Neural cell (in vitro differentiated cells): ENCODE measurements at regions not wholly inside any gene's neighbourhood (a gene's known extent, or its start where the extent isn't known, plus 50 kb on each side); places are given as distances from the start of the nearest gene placed in this dataset.
A peak's percentile ranks its signal among the peaks of the same experiment; 100 is the strongest.

ENCODE experiments used
- H2AFZ ChIP-seq: fragments of 200-600, 300-800 bp; sonication (generic), shearing (Covaris generic); 2 replicates; pipeline ENCODE4 v1.6.0; 2014; ENCODE audit warnings: low read depth, mild to moderate bottlenecking, antibody characterized with exemption, low read length, moderate library complexity
- H3F3A ChIP-seq: fragments of 200-600 bp; shearing (Covaris generic); 2 replicates; pipeline ENCODE4 v1.6.1; 2016; ENCODE audit warnings: mild to moderate bottlenecking, moderate library complexity, mixed read lengths, antibody characterized with exemption, low read length; ENCODE audit not compliant: insufficient read depth, poor library complexity, severe bottlenecking
- H3K27ac ChIP-seq: fragments of 200-600, 300-800 bp; sonication (generic), shearing (Covaris generic); 2 replicates; pipeline ENCODE4 v1.5.1; 2014; ENCODE audit warnings: mild to moderate bottlenecking, low read length, moderate library complexity
- H3K27me3 ChIP-seq: fragments of 300-800, 200-600 bp; sonication (generic), shearing (Covaris generic); 2 replicates; pipeline ENCODE4 v1.6.0; 2014; ENCODE audit warnings: mild to moderate bottlenecking, low read depth, low read length, moderate library complexity; ENCODE audit not compliant: insufficient read depth
- H3K36me3 ChIP-seq: fragments of 300-800, 200-600 bp; sonication (generic), shearing (Covaris generic); 2 replicates; pipeline ENCODE4 v1.5.1; 2014; ENCODE audit warnings: mild to moderate bottlenecking, antibody characterized with exemption, low read length, moderate library complexity; ENCODE audit not compliant: insufficient read depth
- H3K4me2 ChIP-seq: fragments of 300-800, 200-600 bp; sonication (generic), shearing (Covaris generic); 2 replicates; pipeline ENCODE4 v1.6.0; 2014; ENCODE audit warnings: mild to moderate bottlenecking, low read length
- H3K4me3 ChIP-seq: fragments of 300-800, 200-600 bp; sonication (generic), shearing (Covaris generic); 2 replicates; pipeline ENCODE4 v1.5.1; 2014; ENCODE audit warnings: mild to moderate bottlenecking, low read length, moderate library complexity
- H3K79me2 ChIP-seq: fragments of 200-600 bp; shearing (Covaris generic); replicated peaks from 2 replicates; pipeline ENCODE4 v1.6.0; 2014; ENCODE audit warnings: mild to moderate bottlenecking, low read length, moderate library complexity; ENCODE audit not compliant: insufficient read depth
- H3K9ac ChIP-seq: fragments of 300-800, 200-600 bp; sonication (generic), shearing (Covaris generic); 2 replicates; pipeline ENCODE4 v1.6.1; 2016; ENCODE audit warnings: mild to moderate bottlenecking, low read length, mixed read lengths
- H3K9me2 ChIP-seq: fragments of 200-600 bp; shearing (Covaris generic); 2 replicates; pipeline ENCODE4 v1.6.1; 2016; ENCODE audit warnings: mild to moderate bottlenecking, low read length, mixed read lengths; ENCODE audit not compliant: insufficient read depth
- H3K9me3 ChIP-seq: fragments of 200-600, 300-800 bp; sonication (generic), shearing (Covaris generic); 2 replicates; pipeline ENCODE4 v1.6.1; 2016; ENCODE audit warnings: mild to moderate bottlenecking, mixed run types, low read length, moderate library complexity, mixed read lengths
- H4K20me1 ChIP-seq: fragments of 200-600 bp; shearing (Covaris generic); 2 replicates; pipeline ENCODE4 v1.6.1; 2016; ENCODE audit warnings: mild to moderate bottlenecking, mixed run types; ENCODE audit not compliant: insufficient read depth
- CTCF ChIP-seq: fragments of 450-650 bp; IDR thresholded peaks from 2 replicates; pipeline ENCODE4 v1.5.1; 2014; ENCODE audit warnings: antibody characterized with exemption, mild to moderate bottlenecking, moderate library complexity; ENCODE audit not compliant: poor library complexity, severe bottlenecking
- EP300 ChIP-seq: fragments of 450-650 bp; conservative IDR thresholded peaks from 2 replicates; pipeline ENCODE4 v1.6.1; 2014; ENCODE audit warnings: antibody characterized with exemption, mild to moderate bottlenecking, moderate library complexity; ENCODE audit not compliant: poor library complexity, severe bottlenecking
- EZH2 ChIP-seq: fragments of 200-600, 300-800 bp; shearing (Covaris generic), sonication (generic); IDR thresholded peaks from 2 replicates; pipeline ENCODE4 v1.6.1; 2014; ENCODE audit warnings: antibody characterized with exemption, low read length, borderline replicate concordance, mild to moderate bottlenecking; ENCODE audit not compliant: insufficient read depth, poor library complexity, severe bottlenecking
- MXI1 ChIP-seq: fragments of 450-650 bp; conservative IDR thresholded peaks from 2 replicates; pipeline ENCODE4 v1.6.1; 2014; ENCODE audit warnings: antibody characterized with exemption, mild to moderate bottlenecking; ENCODE audit not compliant: poor library complexity, severe bottlenecking
- POLR2AphosphoS5 ChIP-seq: IDR thresholded peaks from 2 replicates; pipeline ENCODE4 v1.6.1; 2012
- RAD21 ChIP-seq: fragments of 450-650 bp; conservative IDR thresholded peaks from 2 replicates; pipeline ENCODE4 v1.6.1; 2014; ENCODE audit warnings: antibody characterized with exemption, mild to moderate bottlenecking, moderate library complexity
- REST ChIP-seq: IDR thresholded peaks from 2 replicates; pipeline ENCODE4 v1.6.1; 2012; ENCODE audit warnings: borderline replicate concordance
- SMC3 ChIP-seq: fragments of 450-650 bp; conservative IDR thresholded peaks from 2 replicates; pipeline ENCODE4 v1.6.1; 2014; ENCODE audit warnings: antibody characterized with exemption, mild to moderate bottlenecking, moderate library complexity; ENCODE audit not compliant: poor library complexity
- TAF1 ChIP-seq: IDR thresholded peaks from 2 replicates; pipeline ENCODE4 v1.6.1; 2012; ENCODE audit warnings: low read depth

GRCh38 chr6:66558189-66558588, 851.2 kb upstream of the EYS start:
- no peak overlapping the region for H3K4me2 ChIP-seq
- peaks cover 4% of the 10 kb centered on the region for H3K9me3 ChIP-seq
- no peaks in the 10 kb centered on the region for H3K9me2 ChIP-seq
- TF ChIP-seq CTCF, result peak; percentile 9
- TF ChIP-seq REST, result no peak
- H3K36me3 ChIP-seq, result no peaks in the 10 kb centered on the region
- H3K79me2 ChIP-seq, result no peaks in the 10 kb centered on the region
- no peak overlapping the region for H3K27ac ChIP-seq
- no peaks in the 10 kb centered on the region for H3K27me3 ChIP-seq
- no peaks in the 10 kb centered on the region for H4K20me1 ChIP-seq
- no peak overlapping the region for H3K9ac ChIP-seq
- H3K4me3 ChIP-seq, result no peak overlapping the region
- H2AFZ ChIP-seq, result no peak overlapping the region
- no peaks in the 10 kb centered on the region for H3F3A ChIP-seq

- no peak overlapping the region for H2AFZ ChIP-seq
- H3K4me2 ChIP-seq, result no peak overlapping the region
- no peak overlapping the region for H3K27ac ChIP-seq
- no peaks in the 10 kb centered on the region for H3K9me2 ChIP-seq
- peaks cover 4% of the 10 kb centered on the region for H3K9me3 ChIP-seq
- H3K36me3 ChIP-seq, result no peaks in the 10 kb centered on the region
- TF ChIP-seq CTCF, result no peak
- TF ChIP-seq EP300, result no peak
- TF ChIP-seq SMC3, result no peak
- TF ChIP-seq EZH2, result no peak
- no peak for TF ChIP-seq MXI1
- no peak for TF ChIP-seq TAF1
- TF ChIP-seq POLR2AphosphoS5, result no peak
- TF ChIP-seq RAD21, result no peak
- no peak for TF ChIP-seq REST
- H3K4me3 ChIP-seq, result no peak overlapping the region
- H3K27me3 ChIP-seq, result no peaks in the 10 kb centered on the region
- no peaks in the 10 kb centered on the region for H3F3A ChIP-seq
- no peak overlapping the region for H3K9ac ChIP-seq
- no peaks in the 10 kb centered on the region for H4K20me1 ChIP-seq
- no peaks in the 10 kb centered on the region for H3K79me2 ChIP-seq
These were observed 849.9 kb upstream of the EYS start for GRCh38 chr6:66556936-66557335.
